C4-2B (cell line): ENCODE measurements at regions not wholly inside any gene's neighbourhood (a gene's known extent, or its start where the extent isn't known, plus 50 kb on each side); places are given as distances from the start of the nearest gene placed in this dataset.

Source experiments
- ZFX ChIP-seq: fragments of 450-650 bp; IDR thresholded peaks from 2 replicates; pipeline ENCODE4 v1.6.1; 2017
- TF ChIP-seq, protein P1 (sequence below): fragments of 450-650 bp; conservative IDR thresholded peaks from 2 replicates; pipeline ENCODE4 v1.5.1; 2017; ENCODE audit warnings: mild to moderate bottlenecking

DNA sequence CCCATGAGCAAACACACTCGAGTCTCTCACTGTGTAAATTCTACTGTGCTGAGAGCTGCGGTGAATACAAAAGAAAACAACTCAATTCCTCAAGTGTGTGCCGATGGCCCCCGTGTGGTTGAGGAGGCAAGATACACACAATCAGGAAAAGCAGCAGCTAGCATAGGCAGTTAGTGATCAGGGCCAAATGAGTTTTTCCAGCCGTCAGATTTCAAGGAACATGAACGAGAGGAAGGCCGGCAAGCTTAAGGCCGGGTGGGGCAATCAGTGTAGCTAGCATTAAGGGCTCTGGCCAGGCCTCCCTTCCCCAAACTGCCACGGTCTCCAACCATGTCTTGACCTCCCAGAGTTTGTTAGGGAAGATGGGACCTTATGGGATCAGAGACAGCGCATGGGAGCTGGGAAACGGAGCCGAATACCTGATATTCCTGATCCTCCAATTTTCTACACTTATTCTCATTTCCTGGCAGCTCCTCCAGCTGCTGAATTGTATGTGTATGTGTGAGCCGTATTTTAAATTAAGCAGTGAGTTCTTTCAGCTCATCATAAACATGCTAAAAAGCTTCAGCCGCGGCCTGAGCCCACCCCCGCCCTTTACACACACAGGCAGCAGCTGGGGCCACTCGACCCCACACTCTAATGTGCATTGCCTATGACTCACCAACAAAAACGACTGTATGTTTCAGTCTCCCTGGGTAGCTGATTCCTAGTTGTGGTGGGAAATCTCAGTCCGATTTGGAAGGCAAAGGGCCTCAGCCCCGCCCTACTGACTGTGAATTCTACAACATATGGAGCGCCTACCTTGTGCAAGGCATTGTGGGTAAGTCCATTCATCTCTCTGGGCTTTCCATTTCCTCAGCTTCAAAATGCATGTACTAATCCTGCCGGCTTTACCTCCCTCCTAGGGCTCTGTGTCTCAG, 59.9 kb downstream of the RTL9 start:
- TF ChIP-seq, protein P1, sequence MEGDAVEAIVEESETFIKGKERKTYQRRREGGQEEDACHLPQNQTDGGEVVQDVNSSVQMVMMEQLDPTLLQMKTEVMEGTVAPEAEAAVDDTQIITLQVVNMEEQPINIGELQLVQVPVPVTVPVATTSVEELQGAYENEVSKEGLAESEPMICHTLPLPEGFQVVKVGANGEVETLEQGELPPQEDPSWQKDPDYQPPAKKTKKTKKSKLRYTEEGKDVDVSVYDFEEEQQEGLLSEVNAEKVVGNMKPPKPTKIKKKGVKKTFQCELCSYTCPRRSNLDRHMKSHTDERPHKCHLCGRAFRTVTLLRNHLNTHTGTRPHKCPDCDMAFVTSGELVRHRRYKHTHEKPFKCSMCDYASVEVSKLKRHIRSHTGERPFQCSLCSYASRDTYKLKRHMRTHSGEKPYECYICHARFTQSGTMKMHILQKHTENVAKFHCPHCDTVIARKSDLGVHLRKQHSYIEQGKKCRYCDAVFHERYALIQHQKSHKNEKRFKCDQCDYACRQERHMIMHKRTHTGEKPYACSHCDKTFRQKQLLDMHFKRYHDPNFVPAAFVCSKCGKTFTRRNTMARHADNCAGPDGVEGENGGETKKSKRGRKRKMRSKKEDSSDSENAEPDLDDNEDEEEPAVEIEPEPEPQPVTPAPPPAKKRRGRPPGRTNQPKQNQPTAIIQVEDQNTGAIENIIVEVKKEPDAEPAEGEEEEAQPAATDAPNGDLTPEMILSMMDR = peak; percentile 42
- TF ChIP-seq ZFX = no peak
